ENCODE measurements at regions not wholly inside any gene's neighbourhood (a gene's known extent, or its start where the extent isn't known, plus 50 kb on each side); places are given as distances from the start of the nearest gene placed in this dataset.

GRCh38 chr6:153572371-153572770 is 441.3 kb upstream of the RGS17 start:
- Histone ChIP-seq H4K20me1 (replicated peaks in 1 of 2; ENCODE audit: control insufficient read depth in 1 of 2, insufficient read depth in 2 of 2, low read length in 2 of 2) (no peaks in the 10 kb centered on the region), H3K27me3 (replicated peaks in 1 of 4; ENCODE audit: control insufficient read depth in 3 of 4, extremely low read depth in 1 of 4, insufficient read depth in 3 of 4, low read length in 3 of 4) (no peaks in the 10 kb centered on the region), H2BK5ac (ENCODE audit: low read depth, low read length) (no peak overlapping the region), H3K9ac (replicated peaks in 1 of 4; ENCODE audit: extremely low read depth in 1 of 4, low read depth in 3 of 4, low read length in 3 of 4) (no peak overlapping the region), H3K36me3 (ENCODE audit: control insufficient read depth in 2 of 4, insufficient read depth in 4 of 4, low read length in 3 of 4) (no peaks in the 10 kb centered on the region), H4K91ac (replicated peaks; ENCODE audit: insufficient read length, low read length) (no peak overlapping the region), H3K4me3 (ENCODE audit: extremely low read depth in 1 of 4, insufficient read depth in 2 of 4, low read depth in 3 of 4, low read length in 4 of 4) (no peak overlapping the region), H3K27ac (ENCODE audit: low read depth, low read length) (no peak overlapping the region), H3K9me3 (ENCODE audit: insufficient read depth in 2 of 2, low read depth in 1 of 2, low read length in 1 of 2) (no peaks in the 10 kb centered on the region), H3K18ac (ENCODE audit: extremely low read depth, low read length) (no peak overlapping the region), H3K4me2 (ENCODE audit: insufficient read depth in 1 of 2, low read depth in 2 of 2, low read length in 2 of 2) (no peak overlapping the region), H3K79me1 (ENCODE audit: low read depth, low read length) (no peaks in the 10 kb centered on the region), H4K8ac (ENCODE audit: extremely low read depth, insufficient read depth, low read length) (no peak overlapping the region), H4K5ac (ENCODE audit: insufficient read length, low read depth, low read length) (no peak overlapping the region), H2BK120ac (replicated peaks; ENCODE audit: low read depth, low read length) (no peak overlapping the region), H3K23ac (ENCODE audit: insufficient read length) (no peak overlapping the region), H2AFZ (ENCODE audit: low read length) (no peak overlapping the region), H3K14ac (ENCODE audit: insufficient read length) (no peak overlapping the region), H3K23me2 (ENCODE audit: low read depth, low read length) (no peaks in the 10 kb centered on the region), H3K56ac (replicated peaks; ENCODE audit: insufficient read length, low read depth, low read length) (no peak overlapping the region), H3K4ac (replicated peaks; ENCODE audit: insufficient read length, low read depth, low read length) (no peak overlapping the region), H2BK12ac (ENCODE audit: low read depth, low read length) (no peak overlapping the region), H3K79me2 (ENCODE audit: control insufficient read depth in 1 of 2, insufficient read depth in 2 of 2, low read length in 2 of 2) (no peaks in the 10 kb centered on the region), H2AK5ac (ENCODE audit: low read depth, low read length) (no peak overlapping the region), H2BK15ac (ENCODE audit: low read length) (no peak overlapping the region), H3K4me1 (replicated peaks in 1 of 4; ENCODE audit: control insufficient read depth in 3 of 4, insufficient read depth in 4 of 4, low read length in 3 of 4) (no peaks in the 10 kb centered on the region), H2BK20ac (ENCODE audit: low read length) (no peak overlapping the region)
- no peak for TF ChIP-seq EP300 (IDR thresholded peaks at IDR 0.05; ENCODE audit: borderline replicate concordance in 1 of 2, low read depth in 2 of 2, low read length in 2 of 2)
- TF ChIP-seq CREB1 (IDR thresholded peaks at IDR 0.05): no peak
- TF ChIP-seq NANOG (IDR thresholded peaks at IDR 0.05; ENCODE audit: insufficient read depth, low read depth, low read length, poor library complexity, severe bottlenecking): no peak
- no peak for TF ChIP-seq KDM1A (IDR thresholded peaks at IDR 0.05; ENCODE audit: borderline replicate concordance, low read length)
- POLR2A ChIA-PET (ENCODE audit: partially characterized antibody): no interaction called here
- DNase-seq (ENCODE audit: low read depth in 1 of 2, low spot score in 2 of 2) (no peak), FAIRE-seq (no peak)
- CTCF ChIA-PET (ENCODE audit: partially characterized antibody): no interaction called here
- WGBS, 2 experiments (ENCODE audit: extremely low coverage in 1 of 2, insufficient coverage in 1 of 2, insufficient read length in 1 of 2, insufficient replicate concordance in 2 of 2, low coverage in 1 of 2, low lambda C conversion rate in 2 of 2, missing lambda C conversion rate in 1 of 2): 95% methylated on average over 3 of the region's 3 CpGs; no CpG with 5 or more reads in 1 of the 2 experiments
